Epithelial cell of esophagus (primary cell): ENCODE measurements at regions not wholly inside any gene's neighbourhood (a gene's known extent, or its start where the extent isn't known, plus 50 kb on each side); places are given as distances from the start of the nearest gene placed in this dataset.

Source experiments
- DNase-seq: peaks from one replicate; pipeline ENCODE4 v3.0.0; 2010; ENCODE audit warnings: low read depth
- H3K4me3 ChIP-seq: 2 replicates; pipeline ENCODE4 v1.5.1; 2011; ENCODE audit warnings: mild to moderate bottlenecking, low read length, control low read depth
- TF ChIP-seq, protein P1 (sequence below): IDR thresholded peaks from 2 replicates; pipeline ENCODE4 v1.5.1; 2011; ENCODE audit warnings: low read depth, mild to moderate bottlenecking, low read length, control low read depth, inconsistent platforms; ENCODE audit not compliant: insufficient read depth; ENCODE audit errors: missing control alignments

DNA sequence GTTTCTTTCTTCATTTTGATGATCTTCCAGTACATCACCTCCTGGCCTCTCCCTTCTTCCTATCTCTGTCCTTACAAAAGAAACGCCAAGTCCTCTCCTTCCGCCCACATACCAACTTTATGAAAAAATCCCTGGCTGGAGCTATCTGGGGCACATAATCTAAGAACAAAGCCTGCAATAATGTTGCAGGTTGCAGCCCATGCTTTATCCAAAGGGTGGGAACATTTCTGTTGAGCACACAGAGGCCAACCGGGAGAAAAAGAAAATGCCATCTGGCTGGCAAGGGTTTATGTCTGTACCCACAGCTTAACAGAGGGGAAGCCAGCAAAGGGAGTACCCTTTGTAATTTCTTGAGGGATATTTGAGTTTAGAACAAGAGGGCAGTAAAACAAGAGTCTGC, 409.6 kb downstream of the SOX9 start:
- no peak overlapping the region for H3K4me3 ChIP-seq
- no peak for DNase-seq
- TF ChIP-seq, protein P1, sequence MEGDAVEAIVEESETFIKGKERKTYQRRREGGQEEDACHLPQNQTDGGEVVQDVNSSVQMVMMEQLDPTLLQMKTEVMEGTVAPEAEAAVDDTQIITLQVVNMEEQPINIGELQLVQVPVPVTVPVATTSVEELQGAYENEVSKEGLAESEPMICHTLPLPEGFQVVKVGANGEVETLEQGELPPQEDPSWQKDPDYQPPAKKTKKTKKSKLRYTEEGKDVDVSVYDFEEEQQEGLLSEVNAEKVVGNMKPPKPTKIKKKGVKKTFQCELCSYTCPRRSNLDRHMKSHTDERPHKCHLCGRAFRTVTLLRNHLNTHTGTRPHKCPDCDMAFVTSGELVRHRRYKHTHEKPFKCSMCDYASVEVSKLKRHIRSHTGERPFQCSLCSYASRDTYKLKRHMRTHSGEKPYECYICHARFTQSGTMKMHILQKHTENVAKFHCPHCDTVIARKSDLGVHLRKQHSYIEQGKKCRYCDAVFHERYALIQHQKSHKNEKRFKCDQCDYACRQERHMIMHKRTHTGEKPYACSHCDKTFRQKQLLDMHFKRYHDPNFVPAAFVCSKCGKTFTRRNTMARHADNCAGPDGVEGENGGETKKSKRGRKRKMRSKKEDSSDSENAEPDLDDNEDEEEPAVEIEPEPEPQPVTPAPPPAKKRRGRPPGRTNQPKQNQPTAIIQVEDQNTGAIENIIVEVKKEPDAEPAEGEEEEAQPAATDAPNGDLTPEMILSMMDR: no peak

DNA sequence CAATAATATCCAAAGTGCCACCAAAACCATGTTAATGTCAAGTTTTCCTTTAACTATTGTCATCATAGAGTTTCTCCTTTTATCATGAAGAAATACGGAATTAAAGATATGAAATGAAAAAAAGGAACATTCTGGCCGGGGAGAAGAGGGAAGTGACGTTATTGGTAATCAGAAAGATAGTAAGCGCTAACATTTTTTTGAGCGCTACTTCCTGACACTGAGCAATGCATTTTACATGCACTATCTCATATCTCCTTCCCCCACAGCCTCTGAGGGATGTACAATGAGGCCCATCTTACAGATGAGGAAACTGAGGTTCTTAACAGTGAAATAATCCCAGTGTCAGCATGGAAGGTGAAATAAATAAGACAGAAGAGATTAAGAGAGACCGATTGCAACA, 410.9 kb downstream of the SOX9 start:
- TF ChIP-seq, protein P1: no peak
- H3K4me3 ChIP-seq: no peak overlapping the region
- DNase-seq: no peak

DNA sequence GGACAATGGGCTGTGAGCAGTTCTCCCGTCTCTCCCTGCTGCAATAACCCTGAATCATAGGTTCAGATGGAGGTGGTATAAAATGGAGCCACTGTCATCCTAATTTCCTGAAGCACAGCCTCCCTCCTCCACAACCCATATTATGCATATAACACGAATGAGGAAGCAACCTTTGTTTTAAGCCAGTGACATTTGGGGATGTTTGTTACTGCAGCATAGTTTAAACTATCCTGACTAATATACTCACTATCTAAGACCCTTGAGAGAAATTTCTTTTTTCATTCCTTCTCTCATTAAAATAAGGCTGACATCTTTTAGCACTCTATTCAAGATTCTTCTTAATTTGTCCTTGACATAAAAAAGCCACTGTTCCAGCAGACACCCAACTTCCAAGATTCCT, 413.4 kb downstream of the SOX9 start:
- no peak overlapping the region for H3K4me3 ChIP-seq
- no peak for DNase-seq
- TF ChIP-seq, protein P1: no peak

DNA sequence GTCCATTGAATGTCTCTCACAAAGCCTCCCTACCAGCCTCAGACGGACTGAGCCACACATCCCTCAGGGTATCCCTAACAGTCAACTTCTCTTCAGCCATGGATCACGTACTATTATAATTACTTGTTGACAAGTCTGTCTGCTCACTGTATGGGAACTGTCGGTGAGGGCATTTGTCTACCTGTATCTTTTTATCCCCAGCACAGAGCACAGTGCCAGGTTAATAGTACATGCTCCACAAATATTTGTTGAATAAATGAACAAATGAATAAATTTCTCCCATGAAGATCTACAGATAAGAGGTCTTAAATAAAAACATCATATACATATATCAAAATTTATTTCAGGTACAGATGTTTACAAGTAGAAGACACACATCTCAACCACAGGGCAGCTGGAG, 414.0 kb downstream of the SOX9 start:
- no peak for DNase-seq
- no peak overlapping the region for H3K4me3 ChIP-seq
- TF ChIP-seq, protein P1: no peak

DNA sequence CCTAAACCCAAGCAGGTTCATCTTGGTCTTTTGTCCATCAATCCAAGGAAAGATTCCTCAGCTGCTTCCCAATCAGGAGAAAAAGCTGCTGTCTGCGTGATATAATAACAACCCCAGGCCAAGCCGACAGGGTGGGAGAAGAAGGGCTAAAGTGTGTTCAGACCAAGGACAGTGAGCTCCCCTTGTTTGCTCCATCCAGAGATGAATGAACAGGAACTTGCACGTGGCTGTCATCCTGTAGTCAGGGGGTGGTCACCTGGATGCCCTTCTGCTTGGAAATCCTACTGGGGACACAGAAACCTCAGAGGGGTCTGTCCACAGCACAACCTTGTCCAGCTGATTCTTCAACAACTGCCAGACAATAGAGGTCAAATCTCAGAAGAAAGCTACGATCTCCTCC, 414.5 kb downstream of the SOX9 start:
- DNase-seq: no peak
- TF ChIP-seq, protein P1: no peak
- H3K4me3 ChIP-seq: no peak overlapping the region

DNA sequence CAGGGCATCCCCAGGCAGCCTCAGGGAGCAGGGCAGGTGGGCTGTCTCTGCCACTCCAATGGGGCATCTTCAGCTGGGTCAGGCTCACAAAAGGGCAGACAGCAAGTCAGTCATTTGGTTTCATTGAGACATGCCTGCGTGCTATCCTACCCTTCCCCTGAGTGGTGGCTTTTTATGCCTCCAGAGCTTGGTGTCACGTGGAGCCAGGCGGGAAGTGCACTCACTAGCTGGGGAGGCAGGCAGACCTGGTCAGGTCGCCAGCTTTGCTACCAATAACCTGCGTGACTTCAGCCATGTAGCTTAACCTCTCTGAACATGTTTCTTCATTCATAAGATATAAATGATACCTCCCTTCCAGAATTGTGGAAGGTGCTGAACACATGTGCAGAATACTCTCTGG, 415.0 kb downstream of the SOX9 start:
- no peak for DNase-seq
- TF ChIP-seq, protein P1: no peak
- no peak overlapping the region for H3K4me3 ChIP-seq

DNA sequence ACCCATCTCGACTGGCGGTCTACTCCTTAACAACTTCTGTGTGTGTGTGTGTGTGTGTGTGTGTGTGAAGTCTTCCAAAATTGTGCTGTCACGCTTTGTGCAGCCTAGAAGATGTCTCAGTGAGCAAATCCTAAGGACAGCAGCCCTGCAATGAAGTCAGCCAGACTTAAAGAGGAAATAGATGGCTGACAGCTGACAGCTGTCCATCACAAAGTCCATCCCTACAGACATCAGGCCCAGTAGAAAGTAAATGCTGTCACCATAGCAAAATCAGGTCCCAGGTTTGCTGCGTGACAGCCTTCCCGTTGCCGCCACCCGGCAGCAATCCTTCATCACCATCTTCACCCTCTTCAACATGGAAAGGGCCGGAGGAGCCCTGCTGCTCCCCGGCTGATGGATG, 416.0 kb downstream of the SOX9 start:
- TF ChIP-seq, protein P1: no peak
- no peak for DNase-seq

More for the DNA sequence above, 416.0 kb downstream of the SOX9 start:
- no peak overlapping the region for H3K4me3 ChIP-seq
